H9 (cell line): ENCODE measurements at regions not wholly inside any gene's neighbourhood (a gene's known extent, or its start where the extent isn't known, plus 50 kb on each side); places are given as distances from the start of the nearest gene placed in this dataset.

Experiments used
- DNase-seq: peaks from one replicate; pipeline ENCODE4 v3.0.0-alpha.2; 2017
- H2AFZ ChIP-seq: one replicate; pipeline ENCODE4 v1.6.1; 2013; ENCODE audit warnings: mild to moderate bottlenecking, low read length, control low read depth, moderate library complexity
- H2AK5ac ChIP-seq: 2 replicates; pipeline ENCODE4 v1.6.1; 2013; ENCODE audit warnings: low read length, control low read depth, mixed read lengths; ENCODE audit not compliant: insufficient read length
- H2BK120ac ChIP-seq: one replicate; pipeline ENCODE4 v1.6.1; 2013; ENCODE audit warnings: low read depth, mild to moderate bottlenecking, low read length, control low read depth, inconsistent platforms; ENCODE audit not compliant: poor library complexity, severe bottlenecking
- H2BK12ac ChIP-seq: 2 replicates; pipeline ENCODE4 v1.6.1; 2013; ENCODE audit warnings: low read length, control low read depth, mixed read lengths, low read depth; ENCODE audit not compliant: insufficient read length
- H2BK15ac ChIP-seq: 2 replicates; pipeline ENCODE4 v1.6.1; 2013; ENCODE audit warnings: low read depth, low read length, control low read depth
- H2BK20ac ChIP-seq: one replicate; pipeline ENCODE4 v1.6.1; 2013; ENCODE audit warnings: low read depth, mild to moderate bottlenecking, low read length, control low read depth, inconsistent platforms; ENCODE audit not compliant: poor library complexity, severe bottlenecking
- H2BK5ac ChIP-seq: 2 replicates; pipeline ENCODE4 v1.6.1; 2013; ENCODE audit warnings: low read length, control low read depth, mixed read lengths; ENCODE audit not compliant: insufficient read length
- H3K14ac ChIP-seq: 2 replicates; pipeline ENCODE4 v1.6.1; 2013; ENCODE audit warnings: low read length, control low read depth; ENCODE audit not compliant: insufficient read depth
- H3K18ac ChIP-seq: 2 replicates; pipeline ENCODE4 v1.6.1; 2013; ENCODE audit warnings: low read depth, mild to moderate bottlenecking, mixed read lengths, low read length, control low read depth; ENCODE audit not compliant: insufficient read length
- H3K23ac ChIP-seq: 2 replicates; pipeline ENCODE4 v1.6.1; 2013; ENCODE audit warnings: low read length, control low read depth, mixed read lengths, low read depth; ENCODE audit not compliant: insufficient read length
- H3K23me2 ChIP-seq: 2 replicates; pipeline ENCODE4 v1.6.1; 2013; ENCODE audit warnings: low read depth, mild to moderate bottlenecking, mixed read lengths, low read length, control low read depth; ENCODE audit not compliant: insufficient read length, poor library complexity, severe bottlenecking
- H3K27ac ChIP-seq: 2 replicates; pipeline ENCODE4 v1.5.1; 2013; ENCODE audit warnings: low read length, control low read depth, mixed read lengths, low read depth; ENCODE audit not compliant: insufficient read length
- H3K27me3 ChIP-seq: 2 replicates; pipeline ENCODE4 v1.6.1; 2013; ENCODE audit warnings: low read length, control low read depth, inconsistent platforms; ENCODE audit not compliant: insufficient read depth
- H3K4ac ChIP-seq: 2 replicates; pipeline ENCODE4 v1.6.1; 2013; ENCODE audit warnings: low read depth, mild to moderate bottlenecking, control low read depth, inconsistent platforms, low read length, moderate library complexity
- H3K4me1 ChIP-seq: 2 replicates; pipeline ENCODE4 v1.6.1; 2013; ENCODE audit warnings: low read length, control low read depth, inconsistent platforms; ENCODE audit not compliant: insufficient read depth
- H3K4me2 ChIP-seq: 2 replicates; pipeline ENCODE4 v1.6.1; 2013; ENCODE audit warnings: low read length, control low read depth, mixed read lengths; ENCODE audit not compliant: insufficient read length, insufficient read depth
- H3K56ac ChIP-seq: 2 replicates; pipeline ENCODE4 v1.6.1; 2013; ENCODE audit warnings: low read depth, mild to moderate bottlenecking, mixed read lengths, low read length, control low read depth; ENCODE audit not compliant: insufficient read length
- H3K79me1 ChIP-seq: 2 replicates; pipeline ENCODE4 v1.6.1; 2013; ENCODE audit warnings: low read depth, mild to moderate bottlenecking, moderate library complexity, low read length, control low read depth, inconsistent platforms; ENCODE audit not compliant: insufficient read depth, poor library complexity, severe bottlenecking
- H3K79me2 ChIP-seq: 2 replicates; pipeline ENCODE4 v1.6.1; 2013; ENCODE audit warnings: low read length, control low read depth, inconsistent platforms; ENCODE audit not compliant: insufficient read depth
- H3K9ac ChIP-seq: 2 replicates; pipeline ENCODE4 v1.6.1; 2013; ENCODE audit warnings: low read length, control low read depth, mixed read lengths; ENCODE audit not compliant: insufficient read length; ENCODE audit errors: extremely low read depth
- H3K9me3 ChIP-seq: one replicate; pipeline ENCODE4 v1.6.1; 2013; ENCODE audit warnings: low read depth, low read length, inconsistent platforms; ENCODE audit not compliant: control insufficient read depth
- H3T11ph ChIP-seq: one replicate; pipeline ENCODE4 v1.6.1; 2013; ENCODE audit warnings: mild to moderate bottlenecking, low read length, control low read depth, inconsistent platforms
- H4K20me1 ChIP-seq: one replicate; pipeline ENCODE4 v1.6.1; 2013; ENCODE audit not compliant: control insufficient read depth, insufficient read length, insufficient read depth
- H4K5ac ChIP-seq: 2 replicates; pipeline ENCODE4 v1.6.1; 2013; ENCODE audit warnings: low read depth, mild to moderate bottlenecking, mixed read lengths, low read length, control low read depth; ENCODE audit not compliant: insufficient read length
- H4K8ac ChIP-seq: replicated peaks from 2 replicates; pipeline ENCODE4 v1.6.1; 2013; ENCODE audit warnings: low read length, control low read depth, mixed read lengths, low read depth; ENCODE audit not compliant: insufficient read length
- H4K91ac ChIP-seq: 2 replicates; pipeline ENCODE4 v1.6.1; 2013; ENCODE audit warnings: low read depth, mild to moderate bottlenecking, moderate library complexity, mixed read lengths, low read length, control low read depth; ENCODE audit not compliant: insufficient read length
- H3K27ac Mint-ChIP-seq, 3 experiments: 2 replicates in 2 of 3; 3 replicates in 1 of 3; pipeline ENCODE4 v1.8.0; 2020 to 2021; ENCODE audit warnings: mixed read lengths in 3 of 3, mild to moderate bottlenecking in 1 of 3, moderate library complexity in 1 of 3
- H3K27me3 Mint-ChIP-seq: 2 replicates; pipeline ENCODE4 v1.8.0; 2021; ENCODE audit warnings: low read depth, mild to moderate bottlenecking, moderate library complexity, mixed read lengths
- H3K36me3 Mint-ChIP-seq, 3 experiments: 2 replicates in 2 of 3; 3 replicates in 1 of 3; pipeline ENCODE4 v1.8.0; 2020 to 2021; ENCODE audit warnings: low read depth in 3 of 3, mixed read lengths in 3 of 3; ENCODE audit not compliant: insufficient read depth in 1 of 3
- H3K4me1 Mint-ChIP-seq, 2 experiments: 2 replicates each; pipeline ENCODE4 v1.8.0; 2020; ENCODE audit warnings: mixed read lengths in 2 of 2
- H3K4me3 Mint-ChIP-seq, 2 experiments: 2 replicates in 1 of 2; 3 replicates in 1 of 2; pipeline ENCODE4 v1.8.0; 2020 to 2021; ENCODE audit warnings: mild to moderate bottlenecking in 2 of 2, mixed read lengths in 2 of 2, moderate library complexity in 1 of 2
- H3K9me3 Mint-ChIP-seq, 2 experiments: 2 replicates in 1 of 2; 3 replicates in 1 of 2; pipeline ENCODE4 v1.8.0; 2020; ENCODE audit warnings: mild to moderate bottlenecking in 2 of 2, mixed read lengths in 2 of 2, moderate library complexity in 1 of 2
- WGBS: extraction: QIAGEN DNeasy Blood & Tissue Kit; methylation state at CpG from one replicate; pipeline ENCODE4 v1.1.7; 2013; ENCODE audit warnings: missing lambda C conversion rate, low lambda C conversion rate, mixed read lengths; ENCODE audit not compliant: insufficient read length; ENCODE audit errors: extremely low coverage; 5-methylcytosine and 5-hydroxymethylcytosine counted together
- TF ChIP-seq, protein P1 (sequence below): fragments of 200-600 bp; sonication (generic); conservative IDR thresholded peaks from 3 replicates; pipeline ENCODE4 v1.8.0; 2021; ENCODE audit warnings: antibody characterized with exemption, mild to moderate bottlenecking

DNA sequence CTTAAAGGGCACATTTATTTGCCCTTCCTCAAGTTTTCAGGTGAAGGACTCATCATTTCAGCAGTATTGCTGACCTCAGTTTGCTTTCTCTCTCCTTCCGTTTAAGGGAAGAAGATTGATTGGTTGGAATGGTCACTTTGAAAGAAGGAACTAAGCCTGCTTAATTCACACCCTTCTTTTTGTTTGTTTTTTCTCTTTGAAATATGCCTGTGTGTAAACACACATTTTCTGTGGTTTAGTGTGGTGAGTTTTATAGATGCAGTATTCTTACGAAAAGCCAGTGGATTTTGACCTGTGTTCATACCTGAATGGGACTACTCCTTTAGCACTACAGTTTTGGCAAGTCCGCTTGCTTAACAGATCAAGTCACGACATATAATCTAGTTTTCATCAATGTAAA, 548.8 kb upstream of the EPHA7 start:
- Histone ChIP-seq H3K56ac (no peak overlapping the region), H2BK20ac (no peak overlapping the region), H2AK5ac (no peak overlapping the region), H3K23ac (no peak overlapping the region), H3K4me2 (no peak overlapping the region), H3K79me1 (no peaks in the 10 kb centered on the region), H3K27ac (no peak overlapping the region), H2BK12ac (no peak overlapping the region), H3K79me2 (no peaks in the 10 kb centered on the region), H4K8ac (no peak overlapping the region), H3K23me2 (no peaks in the 10 kb centered on the region), H3K9ac (no peak overlapping the region), H3K4me1 (no peaks in the 10 kb centered on the region), H3K9me3 (no peaks in the 10 kb centered on the region), H3K27me3 (no peaks in the 10 kb centered on the region), H2BK5ac (no peak overlapping the region), H4K5ac (no peak overlapping the region), H4K91ac (no peak overlapping the region), H3K14ac (no peak overlapping the region), H4K20me1 (no peaks in the 10 kb centered on the region), H3K18ac (no peak overlapping the region), H2BK120ac (no peak overlapping the region), H3K4ac (no peak overlapping the region), H2AFZ (no peak overlapping the region), H2BK15ac (no peak overlapping the region), H3T11ph (no peak overlapping the region)
- Mint-ChIP-seq H3K27ac (no peak overlapping the region; a peak in 1 of 7 replicates), H3K9me3 (no peaks in the 10 kb centered on the region), H3K4me1 (peaks cover 16 to 20% of the 10 kb centered on the region in 2 experiments), H3K36me3 (no peaks in the 10 kb centered on the region; a peak in 1 of 7 replicates), H3K27me3 (no peaks in the 10 kb centered on the region), H3K4me3 (no peak overlapping the region)
- TF ChIP-seq, protein P1, sequence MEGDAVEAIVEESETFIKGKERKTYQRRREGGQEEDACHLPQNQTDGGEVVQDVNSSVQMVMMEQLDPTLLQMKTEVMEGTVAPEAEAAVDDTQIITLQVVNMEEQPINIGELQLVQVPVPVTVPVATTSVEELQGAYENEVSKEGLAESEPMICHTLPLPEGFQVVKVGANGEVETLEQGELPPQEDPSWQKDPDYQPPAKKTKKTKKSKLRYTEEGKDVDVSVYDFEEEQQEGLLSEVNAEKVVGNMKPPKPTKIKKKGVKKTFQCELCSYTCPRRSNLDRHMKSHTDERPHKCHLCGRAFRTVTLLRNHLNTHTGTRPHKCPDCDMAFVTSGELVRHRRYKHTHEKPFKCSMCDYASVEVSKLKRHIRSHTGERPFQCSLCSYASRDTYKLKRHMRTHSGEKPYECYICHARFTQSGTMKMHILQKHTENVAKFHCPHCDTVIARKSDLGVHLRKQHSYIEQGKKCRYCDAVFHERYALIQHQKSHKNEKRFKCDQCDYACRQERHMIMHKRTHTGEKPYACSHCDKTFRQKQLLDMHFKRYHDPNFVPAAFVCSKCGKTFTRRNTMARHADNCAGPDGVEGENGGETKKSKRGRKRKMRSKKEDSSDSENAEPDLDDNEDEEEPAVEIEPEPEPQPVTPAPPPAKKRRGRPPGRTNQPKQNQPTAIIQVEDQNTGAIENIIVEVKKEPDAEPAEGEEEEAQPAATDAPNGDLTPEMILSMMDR: no peak
- no CpG with 5 or more reads among the region's 4 CpGs for WGBS
- no peak for DNase-seq
